Smooth muscle cell (in vitro differentiated cells): ENCODE measurements at regions not wholly inside any gene's neighbourhood (a gene's known extent, or its start where the extent isn't known, plus 50 kb on each side); places are given as distances from the start of the nearest gene placed in this dataset.
"Not testable (repeated sequence)": the region's sequence is repeated elsewhere in the genome, so short reads cannot be mapped to it uniquely, and the experiment has no call there.

Source experiments
- DNase-seq: peaks from one replicate; lab custom pipeline; 2025; ENCODE audit not compliant: unreplicated experiment; lab: John Stamatoyannopoulos, UW
- H2AFZ ChIP-seq: fragments of 200-600 bp; sonication (generic); 2 replicates; pipeline ENCODE4 v1.6.0; 2016; ENCODE audit warnings: antibody characterized with exemption, low read depth, mild to moderate bottlenecking
- H3F3A ChIP-seq: fragments of 200-600 bp; sonication (generic); 2 replicates; pipeline ENCODE4 v1.6.0; 2017; ENCODE audit warnings: antibody characterized with exemption, low read depth
- H3K27ac ChIP-seq: fragments of 200-600 bp; sonication (generic); 2 replicates; pipeline ENCODE4 v1.5.1; 2016; ENCODE audit warnings: low read depth, mild to moderate bottlenecking
- H3K27me3 ChIP-seq: fragments of 200-600 bp; sonication (generic); 2 replicates; pipeline ENCODE4 v1.6.1; 2016; ENCODE audit warnings: low read depth, mild to moderate bottlenecking
- H3K36me3 ChIP-seq: fragments of 200-600 bp; sonication (generic); 2 replicates; pipeline ENCODE4 v1.5.1; 2016; ENCODE audit warnings: low read depth
- H3K4me1 ChIP-seq: fragments of 200-600 bp; sonication (generic); 2 replicates; pipeline ENCODE4 v1.5.1; 2016; ENCODE audit warnings: low read depth
- H3K4me2 ChIP-seq: fragments of 200-600 bp; sonication (generic); 2 replicates; pipeline ENCODE4 v1.6.0; 2016; ENCODE audit warnings: mild to moderate bottlenecking
- H3K4me3 ChIP-seq: fragments of 200-600 bp; sonication (generic); 2 replicates; pipeline ENCODE4 v1.5.1; 2016; ENCODE audit warnings: mild to moderate bottlenecking
- H3K79me2 ChIP-seq: fragments of 200-600 bp; sonication (generic); 2 replicates; pipeline ENCODE4 v1.6.0; 2016; ENCODE audit warnings: low read depth, mild to moderate bottlenecking
- H3K9ac ChIP-seq: fragments of 200-600 bp; sonication (generic); 2 replicates; pipeline ENCODE4 v1.6.0; 2016; ENCODE audit warnings: low read depth
- H3K9me3 ChIP-seq: fragments of 200-600 bp; sonication (generic); replicated peaks from 2 replicates; pipeline ENCODE4 v1.5.1; 2016; ENCODE audit warnings: low read depth
- H4K20me1 ChIP-seq: fragments of 200-600 bp; sonication (generic); 2 replicates; pipeline ENCODE4 v1.6.0; 2016; ENCODE audit warnings: low read depth
- WGBS: methylation state at CpG from one replicate; pipeline ENCODE4 v1.1.7; 2016; ENCODE audit warnings: low lambda C conversion rate; 5-methylcytosine and 5-hydroxymethylcytosine counted together

DNA sequence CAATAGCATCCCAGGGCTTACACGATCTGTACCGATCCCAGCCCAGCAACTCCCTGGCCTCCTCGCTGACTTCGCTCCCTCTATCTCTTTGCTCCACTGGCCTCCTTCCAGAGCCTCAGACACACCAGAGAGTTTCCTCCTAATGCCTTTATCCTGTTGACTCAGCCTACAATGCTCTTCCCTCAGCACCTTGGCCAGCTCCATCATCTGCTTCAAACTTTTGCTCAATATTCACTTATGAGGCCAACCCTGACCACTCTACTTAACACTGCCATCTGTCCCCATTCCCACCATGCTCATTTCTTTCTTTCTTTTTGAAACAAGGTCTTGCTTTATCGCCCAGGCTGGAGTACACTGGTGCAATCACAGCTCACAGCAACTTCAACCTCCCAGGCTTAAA is 180.9 kb downstream of the CEP170 start:
- H2AFZ ChIP-seq, H3K4me3 ChIP-seq, H3F3A ChIP-seq, H3K27me3 ChIP-seq, H3K4me1 ChIP-seq, H3K9me3 ChIP-seq, H3K27ac ChIP-seq, H3K79me2 ChIP-seq, H3K9ac ChIP-seq, H4K20me1 ChIP-seq, H3K36me3 ChIP-seq, DNase-seq, H3K4me2 ChIP-seq: not testable (repeated sequence)
- 100% methylated on average over 1 of the region's 5 CpGs for WGBS

DNA sequence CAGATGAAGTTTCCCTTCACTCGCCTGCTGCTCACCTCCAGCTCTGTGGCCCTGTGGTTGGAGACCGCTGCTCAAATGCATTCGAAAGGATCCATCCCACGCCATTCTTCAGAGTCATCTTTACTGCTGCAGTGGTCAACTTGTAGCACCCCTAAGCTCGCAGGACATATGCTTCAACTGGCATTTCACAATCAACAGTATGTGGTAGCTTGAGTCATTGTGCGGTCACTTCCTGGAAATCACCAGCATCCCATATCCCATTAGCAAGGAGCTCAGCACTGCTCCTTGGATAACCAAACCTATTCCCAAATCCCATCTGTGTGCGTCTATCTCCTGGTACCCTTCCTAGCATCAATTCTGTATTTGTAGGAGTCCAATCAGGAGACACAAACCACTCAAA is 188.0 kb downstream of the CEP170 start:
- H3K27me3 ChIP-seq, H3K79me2 ChIP-seq, H3K4me2 ChIP-seq, H3K27ac ChIP-seq, H2AFZ ChIP-seq, H3K9me3 ChIP-seq, DNase-seq, H3K36me3 ChIP-seq, H3F3A ChIP-seq, H3K4me1 ChIP-seq, H3K4me3 ChIP-seq, H3K9ac ChIP-seq, H4K20me1 ChIP-seq: not testable (repeated sequence)
- WGBS: 56% methylated on average over 6 of the region's 7 CpGs

DNA sequence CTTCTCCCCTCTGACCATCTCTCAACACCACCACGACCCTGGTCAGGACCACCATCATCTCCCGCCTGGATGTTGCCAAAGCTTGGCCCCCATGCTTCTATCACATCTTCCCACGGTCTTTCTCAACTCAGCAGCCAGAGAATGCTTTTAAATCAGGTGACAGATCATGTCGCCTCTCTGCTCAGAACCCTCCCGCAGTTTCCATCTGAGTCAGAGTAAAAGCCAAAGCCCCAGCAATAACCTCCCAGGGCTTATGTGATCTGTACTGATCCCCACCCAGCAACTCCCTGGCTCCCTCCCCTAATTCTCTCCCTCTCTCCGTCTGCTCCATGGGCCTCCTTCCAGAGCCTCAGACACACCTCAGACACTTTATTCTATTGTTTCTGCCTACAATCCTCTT is 193.1 kb downstream of the CEP170 start:
- not testable (repeated sequence) for H2AFZ ChIP-seq, H3F3A ChIP-seq, H3K36me3 ChIP-seq, H3K79me2 ChIP-seq, H3K4me2 ChIP-seq, H3K9me3 ChIP-seq, H4K20me1 ChIP-seq, H3K9ac ChIP-seq, DNase-seq, H3K27ac ChIP-seq, H3K4me1 ChIP-seq, H3K27me3 ChIP-seq, H3K4me3 ChIP-seq
- 58% methylated on average over 6 of the region's 6 CpGs for WGBS

DNA sequence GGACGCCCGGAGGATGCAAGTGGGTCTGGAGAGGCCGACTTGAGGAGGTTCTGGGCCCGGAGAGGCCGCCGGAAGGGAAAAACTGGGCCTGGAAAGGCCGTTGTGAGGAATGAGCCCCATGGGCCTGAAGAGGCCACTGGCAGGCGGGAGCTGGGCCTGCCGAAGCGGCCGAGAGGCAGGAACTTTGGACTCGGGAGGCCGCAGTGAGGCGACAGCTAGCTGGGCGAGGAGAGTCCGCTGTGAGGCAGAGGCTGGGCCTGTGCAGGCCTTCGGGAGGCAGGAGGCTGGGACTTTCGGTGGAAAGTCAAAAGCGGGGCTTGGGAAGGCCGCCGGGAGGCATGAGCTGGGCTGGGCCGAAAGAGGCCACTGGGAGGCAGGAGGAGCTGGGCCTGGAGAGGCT is 199.6 kb downstream of the CEP170 start:
- H3K4me1 ChIP-seq, H2AFZ ChIP-seq, H3K4me2 ChIP-seq, H3K27ac ChIP-seq, H3F3A ChIP-seq, DNase-seq, H3K9me3 ChIP-seq, H4K20me1 ChIP-seq, H3K27me3 ChIP-seq, H3K79me2 ChIP-seq, H3K4me3 ChIP-seq, H3K9ac ChIP-seq, H3K36me3 ChIP-seq: not testable (repeated sequence)
- WGBS: 98% methylated on average over 22 of the region's 22 CpGs

DNA sequence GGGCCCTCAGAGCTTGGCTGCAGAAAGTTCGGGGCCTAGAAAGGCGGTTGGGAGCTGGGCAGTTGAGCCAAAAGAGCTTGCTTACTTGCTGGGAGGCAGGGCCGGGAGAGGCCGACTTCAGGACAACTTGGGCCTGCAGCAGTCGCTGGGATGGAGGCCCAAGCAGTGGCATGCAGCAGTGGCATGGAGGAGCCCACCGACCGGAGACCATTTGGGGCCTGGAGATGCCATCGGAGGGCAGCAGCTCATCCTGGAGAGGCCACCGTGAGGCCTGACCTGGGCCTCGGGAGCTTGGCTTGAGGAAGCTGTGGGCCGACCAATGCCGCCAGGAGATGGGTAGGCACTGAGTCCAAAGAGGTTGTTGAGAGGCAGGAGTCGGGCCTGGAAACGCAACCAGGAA is 200.0 kb downstream of the CEP170 start:
- H3K4me3 ChIP-seq, H3K9me3 ChIP-seq, H3K27ac ChIP-seq, H2AFZ ChIP-seq, H3K9ac ChIP-seq, H3F3A ChIP-seq, H3K36me3 ChIP-seq, H3K79me2 ChIP-seq, H3K27me3 ChIP-seq, H3K4me1 ChIP-seq, H4K20me1 ChIP-seq, H3K4me2 ChIP-seq, DNase-seq: not testable (repeated sequence)
- 97% methylated on average over 14 of the region's 14 CpGs for WGBS

DNA sequence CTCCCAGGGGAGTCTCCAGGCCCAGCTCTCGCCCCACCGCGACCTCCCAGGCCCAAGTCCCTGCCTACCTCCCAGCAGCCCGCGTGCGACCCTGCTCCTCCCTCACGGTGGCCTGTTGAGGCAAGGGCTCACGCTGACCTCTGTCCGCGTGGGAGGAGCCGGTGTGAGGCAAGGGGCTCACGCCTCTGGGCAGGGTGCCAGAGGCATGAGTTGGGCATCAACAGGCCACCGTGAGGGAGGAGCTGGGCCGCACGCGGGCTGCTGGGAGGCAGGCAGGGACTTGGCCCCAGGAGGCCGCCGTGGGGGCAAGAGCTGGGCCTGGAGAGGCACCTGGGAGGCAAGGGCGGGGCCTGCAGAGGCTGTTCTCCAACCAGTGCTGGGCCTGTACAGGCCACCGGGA is 200.4 kb downstream of the CEP170 start:
- H3K36me3 ChIP-seq, H3K9ac ChIP-seq, H2AFZ ChIP-seq, H3K27me3 ChIP-seq, H3K9me3 ChIP-seq, H3K4me2 ChIP-seq, H4K20me1 ChIP-seq, H3K4me3 ChIP-seq, H3K79me2 ChIP-seq, H3F3A ChIP-seq, DNase-seq, H3K4me1 ChIP-seq, H3K27ac ChIP-seq: not testable (repeated sequence)
- WGBS: 97% methylated on average over 20 of the region's 20 CpGs

DNA sequence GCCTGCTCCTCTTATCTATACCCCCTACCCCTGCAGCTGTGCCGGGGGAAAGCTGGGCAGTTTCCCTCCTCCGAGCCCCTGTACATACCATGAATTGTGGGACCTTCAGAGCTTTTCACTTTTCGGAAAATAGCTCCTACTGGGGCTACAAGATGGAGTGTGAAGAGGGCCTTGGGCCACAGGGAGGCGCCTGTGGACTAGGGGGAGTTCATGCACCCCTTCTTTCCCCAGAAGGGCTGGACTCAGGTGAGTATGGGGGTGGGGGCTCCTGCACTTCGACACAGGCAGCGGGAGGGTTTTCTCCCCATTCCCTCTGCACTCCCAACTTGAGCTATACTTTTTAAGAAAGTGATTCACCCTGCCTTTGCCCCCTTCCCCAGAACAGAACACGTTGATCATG is 202.0 kb downstream of the CEP170 start:
- not testable (repeated sequence) for H3K4me3 ChIP-seq, H3K36me3 ChIP-seq, H3F3A ChIP-seq, H3K4me1 ChIP-seq, H2AFZ ChIP-seq, H3K9ac ChIP-seq, H3K9me3 ChIP-seq, H3K4me2 ChIP-seq, H3K27ac ChIP-seq, H3K79me2 ChIP-seq, DNase-seq, H3K27me3 ChIP-seq, H4K20me1 ChIP-seq
- 83% methylated on average over 5 of the region's 7 CpGs for WGBS

DNA sequence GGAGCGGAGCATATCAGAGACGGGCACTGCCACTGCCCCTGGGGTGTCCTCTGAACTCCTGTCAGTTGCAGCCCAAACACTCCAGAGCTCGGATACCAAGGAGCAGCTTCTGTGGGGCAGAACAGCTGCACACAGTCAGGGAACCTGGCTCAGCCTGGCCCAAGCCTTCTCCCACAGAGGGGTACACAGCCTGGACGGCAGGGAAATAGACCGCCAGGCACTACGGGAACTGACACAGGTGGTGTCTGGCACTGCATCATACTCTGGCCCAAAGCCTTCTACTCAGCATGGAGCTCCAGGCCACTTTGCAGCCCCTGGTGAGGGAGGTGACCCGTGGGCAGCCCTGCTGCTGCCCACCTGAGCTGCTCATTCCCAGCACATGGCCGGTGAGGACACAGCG is 204.5 kb downstream of the CEP170 start:
- not testable (repeated sequence) for H3K79me2 ChIP-seq, H2AFZ ChIP-seq, H3K4me2 ChIP-seq, H3F3A ChIP-seq, H3K27ac ChIP-seq, H3K27me3 ChIP-seq, DNase-seq, H3K9ac ChIP-seq, H3K4me1 ChIP-seq, H3K9me3 ChIP-seq, H3K36me3 ChIP-seq, H3K4me3 ChIP-seq, H4K20me1 ChIP-seq
- 86% methylated on average over 6 of the region's 9 CpGs for WGBS

DNA sequence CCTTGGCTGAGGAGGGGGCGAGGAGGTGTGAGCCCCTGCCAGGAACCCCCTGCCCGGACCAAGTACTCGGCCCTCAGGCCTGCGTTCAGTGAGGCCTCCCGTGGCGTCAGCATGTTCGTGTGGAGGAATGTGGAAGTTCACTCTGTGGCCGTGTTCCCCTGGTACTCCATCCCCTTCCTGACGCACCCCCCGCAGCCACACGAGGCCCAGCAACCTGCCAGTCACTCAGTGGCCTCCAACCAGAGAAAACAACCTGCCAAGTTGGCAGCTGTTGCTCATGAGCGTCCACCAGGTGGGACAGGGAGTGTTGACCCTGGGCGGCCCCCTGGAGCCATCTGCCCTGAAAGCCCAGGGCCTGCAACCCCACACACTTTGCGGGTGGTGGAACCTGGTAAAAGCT is 205.4 kb downstream of the CEP170 start:
- not testable (repeated sequence) for H3F3A ChIP-seq, H3K27ac ChIP-seq

More for the DNA sequence above, 205.4 kb downstream of the CEP170 start:
- H3K27me3 ChIP-seq, H3K36me3 ChIP-seq, H4K20me1 ChIP-seq, H3K9ac ChIP-seq, H3K4me2 ChIP-seq, H3K4me1 ChIP-seq, H3K9me3 ChIP-seq, DNase-seq, H2AFZ ChIP-seq, H3K4me3 ChIP-seq, H3K79me2 ChIP-seq: not testable (repeated sequence)
- WGBS: 91% methylated on average over 14 of the region's 14 CpGs
